Effector CD8-positive, alpha-beta T cell (primary cell): ENCODE measurements at regions not wholly inside any gene's neighbourhood (a gene's known extent, or its start where the extent isn't known, plus 50 kb on each side); places are given as distances from the start of the nearest gene placed in this dataset.
"Not testable (repeated sequence)": the region's sequence is repeated elsewhere in the genome, so short reads cannot be mapped to it uniquely, and the experiment has no call there.

Experiments used
- DNase-seq: peaks from one replicate; lab custom pipeline; 2025; lab: John Stamatoyannopoulos, UW

- DNase-seq, result no peak
Measured at GRCh38 chr3:107150675-107151074, 226.6 kb upstream of the CCDC54 start.

GRCh38 chr3:107153981-107154380 is 223.3 kb upstream of the CCDC54 start:
- no peak for DNase-seq

- no peak for DNase-seq
Measured at GRCh38 chr3:107172411-107172810, 204.8 kb upstream of the CCDC54 start.

- DNase-seq, result no peak
Measured at GRCh38 chr3:107184375-107184774, 192.9 kb upstream of the CCDC54 start.

- DNase-seq, result no peak
Measured at GRCh38 chr3:107188262-107188661, 189.0 kb upstream of the CCDC54 start.

- DNase-seq, result no peak
Measured at GRCh38 chr3:107189158-107189791, 188.0 kb upstream of the CCDC54 start.

- no peak for DNase-seq
Measured at GRCh38 chr3:107193116-107193515, 184.1 kb upstream of the CCDC54 start.

GRCh38 chr3:107198581-107199181 is 178.6 kb upstream of the CCDC54 start:
- DNase-seq, result no peak

- no peak for DNase-seq
Measured at GRCh38 chr3:107201146-107201545, 176.1 kb upstream of the CCDC54 start.

GRCh38 chr3:107202885-107203284 is 174.4 kb upstream of the CCDC54 start:
- not testable (repeated sequence) for DNase-seq

- DNase-seq, result no peak
Measured at GRCh38 chr3:107204121-107204520, 173.1 kb upstream of the CCDC54 start.

- no peak for DNase-seq
Measured at GRCh38 chr3:107205358-107205757, 171.9 kb upstream of the CCDC54 start.

- no peak for DNase-seq
Measured at GRCh38 chr3:107206141-107206540, 171.1 kb upstream of the CCDC54 start.

GRCh38 chr3:107206945-107207344 is 170.3 kb upstream of the CCDC54 start:
- no peak for DNase-seq

GRCh38 chr3:107208100-107208499 is 169.1 kb upstream of the CCDC54 start:
- DNase-seq, result no peak

GRCh38 chr3:107208796-107209195 is 168.4 kb upstream of the CCDC54 start:
- no peak for DNase-seq

- DNase-seq, result no peak
Measured at GRCh38 chr3:107209302-107209990, 167.8 kb upstream of the CCDC54 start.

GRCh38 chr3:107211608-107212007 is 165.6 kb upstream of the CCDC54 start:
- DNase-seq, result no peak

GRCh38 chr3:107212618-107213017 is 164.6 kb upstream of the CCDC54 start:
- DNase-seq, result no peak

GRCh38 chr3:107213044-107213669 is 164.1 kb upstream of the CCDC54 start:
- no peak for DNase-seq

- no peak for DNase-seq
Measured at GRCh38 chr3:107216229-107216628, 161.0 kb upstream of the CCDC54 start.

- DNase-seq, result no peak
Measured at GRCh38 chr3:107216711-107217110, 160.5 kb upstream of the CCDC54 start.

GRCh38 chr3:107217172-107217571 is 160.1 kb upstream of the CCDC54 start:
- DNase-seq, result no peak
